Calu3 (cell line): ENCODE measurements at regions not wholly inside any gene's neighbourhood (a gene's known extent, or its start where the extent isn't known, plus 50 kb on each side); places are given as distances from the start of the nearest gene placed in this dataset.

ENCODE experiments used
- BruUV-seq: library from RNA; stranded (reverse); fragments of 400-500 nt; replicated peaks from 2 replicates; lab custom pipeline; 2021; lab: Mats Ljungman, UMichigan
- CTCF ChIA-PET: fragments of 300-600 bp; sonication (Branson Sonifier 250); formaldehyde crosslinking; loops from one replicate; lab custom pipeline; 2022; ENCODE audit warnings: antibody characterized with exemption; lab: Charles Lee
- DNase-seq: peaks from one replicate; pipeline ENCODE4 v3.0.0; 2022
- H3K27ac Mint-ChIP-seq: one replicate; pipeline ENCODE4 v1.8.0; 2022; ENCODE audit warnings: mixed read lengths; ENCODE audit not compliant: unreplicated experiment
- H3K27me3 Mint-ChIP-seq: one replicate; pipeline ENCODE4 v1.8.0; 2022; ENCODE audit warnings: mixed read lengths; ENCODE audit not compliant: unreplicated experiment
- H3K36me3 Mint-ChIP-seq: one replicate; pipeline ENCODE4 v1.8.0; 2022; ENCODE audit warnings: mild to moderate bottlenecking, moderate library complexity, mixed read lengths; ENCODE audit not compliant: insufficient read depth, unreplicated experiment
- H3K4me1 Mint-ChIP-seq: one replicate; pipeline ENCODE4 v1.8.0; 2022; ENCODE audit warnings: mild to moderate bottlenecking, low read depth, mixed read lengths; ENCODE audit not compliant: unreplicated experiment
- H3K4me3 Mint-ChIP-seq: one replicate; pipeline ENCODE4 v1.8.0; 2022; ENCODE audit warnings: mild to moderate bottlenecking, low read depth, moderate library complexity, mixed read lengths; ENCODE audit not compliant: unreplicated experiment
- H3K9me3 Mint-ChIP-seq: one replicate; pipeline ENCODE4 v1.8.0; 2022; ENCODE audit warnings: low read depth, mixed read lengths; ENCODE audit not compliant: unreplicated experiment
- CTCF ChIP-seq: fragments of 200-600 bp; IDR thresholded peaks from one replicate; pipeline ENCODE4 v1.8.0; 2022; ENCODE audit warnings: antibody characterized with exemption; ENCODE audit not compliant: unreplicated experiment
- intact Hi-C: fragments of 100-400 bp; cut with micrococcal nuclease; formaldehyde crosslinking; loops from one replicate; pipeline ENCODE4 v1.10.0; 2022; ENCODE audit not compliant: unreplicated experiment

GRCh38 chr22:27441706-27442475 lies 359.7 kb downstream of the MN1 start:
- TF ChIP-seq CTCF, result no peak
- H3K4me1 Mint-ChIP-seq, result no peaks in the 10 kb centered on the region
- H3K27me3 Mint-ChIP-seq, result peaks cover 39% of the 10 kb centered on the region
- H3K9me3 Mint-ChIP-seq, result no peaks in the 10 kb centered on the region
- BruUV-seq, result no TSS peak
- H3K36me3 Mint-ChIP-seq, result no peaks in the 10 kb centered on the region
- no peak overlapping the region for H3K27ac Mint-ChIP-seq
- DNase-seq, result no peak
- CTCF ChIA-PET, result no interaction called here
- intact Hi-C loops, result no loop called here
- no peak overlapping the region for H3K4me3 Mint-ChIP-seq

- Mint-ChIP-seq H3K27ac (no peak overlapping the region), H3K27me3 (peaks cover 39% of the 10 kb centered on the region), H3K4me3 (no peak overlapping the region), H3K4me1 (no peaks in the 10 kb centered on the region), H3K9me3 (no peaks in the 10 kb centered on the region), H3K36me3 (no peaks in the 10 kb centered on the region)
- CTCF ChIA-PET, result no interaction called here
- no TSS peak for BruUV-seq
- no peak for TF ChIP-seq CTCF
- intact Hi-C loops, result no loop called here
- no peak for DNase-seq
Observed at GRCh38 chr22:27443306-27443705, 358.2 kb downstream of the MN1 start.

- Mint-ChIP-seq H3K9me3 (no peaks in the 10 kb centered on the region), H3K4me1 (no peaks in the 10 kb centered on the region), H3K4me3 (no peak overlapping the region), H3K27ac (no peak overlapping the region), H3K36me3 (no peaks in the 10 kb centered on the region), H3K27me3 (peaks cover 23% of the 10 kb centered on the region)
- no TSS peak for BruUV-seq
- no peak for DNase-seq
- CTCF ChIA-PET, result no interaction called here
- intact Hi-C loops, result no loop called here
- no peak for TF ChIP-seq CTCF
Observed at GRCh38 chr22:27445881-27446280, 355.7 kb downstream of the MN1 start.

- Mint-ChIP-seq H3K9me3 (no peaks in the 10 kb centered on the region), H3K27me3 (peaks cover 29% of the 10 kb centered on the region), H3K4me1 (no peaks in the 10 kb centered on the region), H3K4me3 (no peak overlapping the region), H3K27ac (no peak overlapping the region), H3K36me3 (no peaks in the 10 kb centered on the region)
- intact Hi-C loops, result no loop called here
- no peak for DNase-seq
- CTCF ChIA-PET, result interaction anchor here (0.7 kb wide), 1 partner anchor 969 kb away, joined by 3 read pairs; no protein-coding TSS in a partner anchor
- no TSS peak for BruUV-seq
- no peak for TF ChIP-seq CTCF
Observed at GRCh38 chr22:27447289-27447688, 354.3 kb downstream of the MN1 start.
